22Rv1 (cell line): ENCODE measurements at regions not wholly inside any gene's neighbourhood (a gene's known extent, or its start where the extent isn't known, plus 50 kb on each side); places are given as distances from the start of the nearest gene placed in this dataset.

Experiments
- CTCF ChIP-seq: fragments of 450-650 bp; IDR thresholded peaks from 2 replicates; pipeline ENCODE4 v1.5.1; 2017; ENCODE audit warnings: mild to moderate bottlenecking
- ZFX ChIP-seq: fragments of 450-650 bp; IDR thresholded peaks from 2 replicates; pipeline ENCODE4 v1.6.1; 2017; ENCODE audit warnings: antibody characterized with exemption, borderline replicate concordance

GRCh38 chr13:82259284-82259683 lies 1623.0 kb downstream of the SLITRK1 start:
- no peak for TF ChIP-seq CTCF
- TF ChIP-seq ZFX = no peak
